HepG2 (cell line): ENCODE measurements at regions not wholly inside any gene's neighbourhood (a gene's known extent, or its start where the extent isn't known, plus 50 kb on each side); places are given as distances from the start of the nearest gene placed in this dataset.

Source experiments
- ATAC-seq: fragments of 200-7000 bp; cut with Tn5 transposase; 3 replicates; pipeline ENCODE4 v1.9.1; 2020; ENCODE audit warnings: mild to moderate bottlenecking, moderate library complexity
- BruUV-seq: library from RNA; stranded (reverse); fragments of 400-500 nt; replicated peaks from 2 replicates; lab custom pipeline; 2021; lab: Mats Ljungman, UMichigan
- CTCF ChIA-PET: fragments of 300-600 bp; formaldehyde crosslinking; extraction: SDS; loops from one replicate; lab custom pipeline; 2021; ENCODE audit warnings: low total read pairs, inconsistent platforms, low intra/inter-chr PET ratio; lab: Yijun Ruan, JAX
- POLR2A ChIA-PET: fragments of 350-600 bp; sonication (Branson Sonifier 250); formaldehyde crosslinking; loops from one replicate; lab custom pipeline; 2020; ENCODE audit warnings: antibody characterized with exemption, inconsistent platforms; lab: Yijun Ruan, JAX
- DNase-seq: peaks from one replicate; pipeline ENCODE4 v3.0.0-alpha.2; 2015; ENCODE audit warnings: low spot score
- FAIRE-seq: peaks from 3 replicates; lab custom pipeline; 2011; peaks lifted over from hg19 to GRCh38; lab: Jason Lieb, UNC
- H2AFZ ChIP-seq: one replicate; pipeline ENCODE4 v1.6.1; 2011; ENCODE audit warnings: low read length, inconsistent platforms
- H3K27ac ChIP-seq: fragments of 300-600 bp; 3 replicates; pipeline ENCODE4 v1.8.0; 2011; ENCODE audit warnings: mixed run types, mild to moderate bottlenecking, mixed read lengths, low read length, inconsistent platforms; ENCODE audit not compliant: insufficient read depth; ENCODE audit errors: extremely low read length
- H3K27me3 ChIP-seq, 2 experiments: fragments of 200-600 bp in 1 of 2; 2 replicates in 1 of 2; 3 replicates in 1 of 2; pipeline versions ENCODE4 v1.6.0 to v1.8.0; 2011; ENCODE audit warnings: low read length in 2 of 2, mild to moderate bottlenecking in 2 of 2, moderate library complexity in 2 of 2, inconsistent platforms in 1 of 2; ENCODE audit not compliant: insufficient read depth in 2 of 2, control insufficient read depth in 1 of 2
- H3K36me3 ChIP-seq, 2 experiments: fragments of 200-600 bp in 1 of 2; replicated peaks in 1 of 2; 2 replicates in 1 of 2; 3 replicates in 1 of 2; pipeline versions ENCODE4 v1.5.1 to v1.8.0; 2011; ENCODE audit warnings: low read length in 2 of 2, inconsistent platforms in 1 of 2; ENCODE audit not compliant: insufficient read depth in 2 of 2, control insufficient read depth in 1 of 2
- H3K4me1 ChIP-seq: 2 replicates; pipeline ENCODE4 v1.5.1; 2012; ENCODE audit warnings: low read length, inconsistent platforms; ENCODE audit not compliant: insufficient read depth
- H3K4me2 ChIP-seq: 2 replicates; pipeline ENCODE4 v1.6.0; 2011; ENCODE audit warnings: low read depth, low read length, inconsistent platforms
- H3K4me3 ChIP-seq, 3 experiments: fragments of 200-600 bp in 1 of 3; sonication (generic), shearing (Covaris generic) in 1 of 3; replicated peaks in 1 of 3; 2 replicates each; pipeline ENCODE4 v1.5.1; 2011 to 2016; ENCODE audit warnings: low read length in 3 of 3, inconsistent platforms in 2 of 3, low read depth in 2 of 3, mild to moderate bottlenecking in 2 of 3, control low read depth in 1 of 3, mixed read lengths in 1 of 3; ENCODE audit not compliant: insufficient read depth in 1 of 3
- H3K79me2 ChIP-seq: one replicate; pipeline ENCODE4 v1.6.1; 2011; ENCODE audit warnings: low read length, inconsistent platforms; ENCODE audit not compliant: insufficient read depth
- H3K9ac ChIP-seq: 2 replicates; pipeline ENCODE4 v1.6.0; 2011; ENCODE audit warnings: mild to moderate bottlenecking, low read depth, low read length, inconsistent platforms; ENCODE audit not compliant: insufficient read depth
- H3K9me3 ChIP-seq: 2 replicates; pipeline ENCODE4 v1.5.1; 2012; ENCODE audit warnings: mild to moderate bottlenecking, low read length
- H4K20me1 ChIP-seq: 2 replicates; pipeline ENCODE4 v1.6.0; 2011; ENCODE audit warnings: inconsistent platforms, mild to moderate bottlenecking, low read length, moderate library complexity; ENCODE audit not compliant: insufficient read depth
- ELF1 ChIP-seq: sonication (generic); formaldehyde crosslinking; IDR thresholded peaks from 2 replicates; pipeline ENCODE4 v1.4.0; 2020; ENCODE audit warnings: missing genetic modification reagents
- IRF1 ChIP-seq: sonication (generic); formaldehyde crosslinking; IDR thresholded peaks from 2 replicates; pipeline ENCODE4 v1.4.0; 2020; ENCODE audit warnings: low read depth, mild to moderate bottlenecking, missing genetic modification reagents
- IRF9 ChIP-seq: sonication (generic); formaldehyde crosslinking; IDR thresholded peaks from 2 replicates; pipeline ENCODE4 v1.8.0; 2022; ENCODE audit warnings: missing genetic modification reagents, mild to moderate bottlenecking, borderline replicate concordance
- NCOA5 ChIP-seq: sonication (generic); formaldehyde crosslinking; IDR thresholded peaks from 2 replicates; pipeline ENCODE4 v1.4.0; 2020; ENCODE audit warnings: missing genetic modification reagents
- PTBP1 ChIP-seq: fragments of 200-400 bp; formaldehyde crosslinking; IDR thresholded peaks from 2 replicates; pipeline ENCODE4 v1.6.1; 2018; ENCODE audit warnings: low read length, low read depth; ENCODE audit not compliant: poor library complexity, severe bottlenecking
- SIN3A ChIP-seq: IDR thresholded peaks from 2 replicates; pipeline ENCODE4 v1.6.1; 2011; ENCODE audit warnings: low read depth, mild to moderate bottlenecking, control low read depth, low read length, borderline replicate concordance
- SMYD3 ChIP-seq: sonication (generic); formaldehyde crosslinking; IDR thresholded peaks from 2 replicates; pipeline ENCODE4 v1.8.1; 2023; ENCODE audit warnings: mild to moderate bottlenecking, missing genetic modification reagents
- TRIM24 ChIP-seq: sonication (generic); formaldehyde crosslinking; IDR thresholded peaks from 2 replicates; pipeline ENCODE4 v1.8.0; 2022; ENCODE audit warnings: mild to moderate bottlenecking, missing genetic modification reagents
- USF2 ChIP-seq, 2 experiments: sonication (generic) in 1 of 2; formaldehyde crosslinking in 1 of 2; IDR thresholded peaks; 2 replicates each; pipeline versions ENCODE4 v1.5.1 to v1.6.1; 2011 to 2020; ENCODE audit warnings: borderline replicate concordance in 1 of 2, low read depth in 1 of 2, low read length in 1 of 2, mild to moderate bottlenecking in 1 of 2, missing genetic modification reagents in 1 of 2, moderate library complexity in 1 of 2
- ZBTB2 ChIP-seq: sonication (generic); formaldehyde crosslinking; IDR thresholded peaks from 2 replicates; pipeline ENCODE4 v1.8.0; 2022; ENCODE audit warnings: low read depth, missing genetic modification reagents
- ZNF33A ChIP-seq: sonication (generic); formaldehyde crosslinking; IDR thresholded peaks from 2 replicates; pipeline ENCODE4 v1.5.1; 2020; ENCODE audit warnings: missing genetic modification reagents, mild to moderate bottlenecking, moderate library complexity, borderline replicate concordance
- ZNF431 ChIP-seq: sonication (generic); formaldehyde crosslinking; IDR thresholded peaks from 2 replicates; pipeline ENCODE4 v1.9.0; 2022; ENCODE audit warnings: missing genetic modification reagents, low read depth, mild to moderate bottlenecking, borderline replicate concordance
- ZNF747 ChIP-seq: sonication (generic); formaldehyde crosslinking; IDR thresholded peaks from 2 replicates; pipeline ENCODE4 v1.8.1; 2023; ENCODE audit warnings: missing genetic modification reagents, mild to moderate bottlenecking, borderline replicate concordance
- ZNF800 ChIP-seq: sonication (generic); formaldehyde crosslinking; IDR thresholded peaks from 2 replicates; pipeline ENCODE4 v1.4.0; 2020; ENCODE audit warnings: missing genetic modification reagents
- in situ Hi-C: cut with HindIII; loops from 2 replicates; pipeline ENCODE4 v1.10.0; 2017; ENCODE audit warnings: low pct_unique_long_range_greater_than_20kb; ENCODE audit not compliant: extremely low pct_ligation_motif_present
- intact Hi-C: fragments of 100-400 bp; cut with micrococcal nuclease; formaldehyde crosslinking; loops from one replicate; pipeline ENCODE4 v1.10.0; 2022; ENCODE audit not compliant: unreplicated experiment

GRCh38 chr4:151921386-151921785 is 160.6 kb upstream of the GATB start:
- H3K4me2 ChIP-seq: no peak overlapping the region
- no peak for FAIRE-seq
- intact Hi-C loops: no loop called here
- TF ChIP-seq SIN3A (no peak), ZBTB2 (CRISPR knock-in tag) (no peak), PTBP1 (no peak), IRF1 (no peak), USF2 (IDR thresholded peaks at IDR 0.05; ENCODE audit: low read depth, low read length) (no peak), USF2 (CRISPR knock-in tag; IDR thresholded peaks at IDR 0.05; ENCODE audit: borderline replicate concordance) (no peak), TRIM24 (CRISPR knock-in tag) (no peak), ELF1 (CRISPR knock-in tag) (no peak), ZNF431 (no peak), ZNF33A (no peak), IRF9 (CRISPR knock-in tag) (no peak), ZNF800 (CRISPR knock-in tag) (no peak), ZNF747 (no peak), SMYD3 (CRISPR knock-in tag) (no peak), NCOA5 (no peak)

More at GRCh38 chr4:151921386-151921785, 160.6 kb upstream of the GATB start:
- Histone ChIP-seq H3K4me3 (no peak overlapping the region), H3K9ac (no peak overlapping the region), H3K36me3 (no peaks in the 10 kb centered on the region), H3K27me3 (peaks cover 0 to 5% of the 10 kb centered on the region in 2 experiments; a peak in 1 of 5 replicates), H3K79me2 (no peaks in the 10 kb centered on the region), H3K4me1 (no peaks in the 10 kb centered on the region), H3K9me3 (no peaks in the 10 kb centered on the region), H2AFZ (no peak overlapping the region), H4K20me1 (no peaks in the 10 kb centered on the region), H3K27ac (no peak overlapping the region)
- ChIA-PET POLR2A (no interaction called here), CTCF (no interaction called here)
- no TSS peak for BruUV-seq
- in situ Hi-C loops: no loop called here
- ATAC-seq (no peak), DNase-seq (no peak)
